ENCODE measurements at regions not wholly inside any gene's neighbourhood (a gene's known extent, or its start where the extent isn't known, plus 50 kb on each side); places are given as distances from the start of the nearest gene placed in this dataset.

DNA sequence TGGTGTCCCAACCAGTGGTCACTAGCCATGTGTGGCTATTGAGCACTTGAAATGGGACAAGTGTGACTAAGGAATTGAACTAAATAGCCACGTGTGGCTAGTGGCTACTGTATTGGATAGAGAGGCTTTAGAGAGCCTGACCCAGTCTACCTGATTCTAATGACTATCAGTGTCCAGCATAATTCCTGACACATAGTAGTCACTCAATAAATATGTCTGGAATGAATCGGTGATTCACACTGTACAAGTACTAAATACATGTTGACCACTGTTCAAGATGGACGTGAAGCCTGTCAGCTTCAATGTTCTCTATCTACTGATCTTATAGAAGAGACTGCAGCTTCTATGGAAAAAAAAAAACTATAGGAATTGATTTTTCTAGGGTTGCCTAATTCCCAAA lies 57.7 kb upstream of the MAST4 start:
- TF ChIP-seq, protein P1, sequence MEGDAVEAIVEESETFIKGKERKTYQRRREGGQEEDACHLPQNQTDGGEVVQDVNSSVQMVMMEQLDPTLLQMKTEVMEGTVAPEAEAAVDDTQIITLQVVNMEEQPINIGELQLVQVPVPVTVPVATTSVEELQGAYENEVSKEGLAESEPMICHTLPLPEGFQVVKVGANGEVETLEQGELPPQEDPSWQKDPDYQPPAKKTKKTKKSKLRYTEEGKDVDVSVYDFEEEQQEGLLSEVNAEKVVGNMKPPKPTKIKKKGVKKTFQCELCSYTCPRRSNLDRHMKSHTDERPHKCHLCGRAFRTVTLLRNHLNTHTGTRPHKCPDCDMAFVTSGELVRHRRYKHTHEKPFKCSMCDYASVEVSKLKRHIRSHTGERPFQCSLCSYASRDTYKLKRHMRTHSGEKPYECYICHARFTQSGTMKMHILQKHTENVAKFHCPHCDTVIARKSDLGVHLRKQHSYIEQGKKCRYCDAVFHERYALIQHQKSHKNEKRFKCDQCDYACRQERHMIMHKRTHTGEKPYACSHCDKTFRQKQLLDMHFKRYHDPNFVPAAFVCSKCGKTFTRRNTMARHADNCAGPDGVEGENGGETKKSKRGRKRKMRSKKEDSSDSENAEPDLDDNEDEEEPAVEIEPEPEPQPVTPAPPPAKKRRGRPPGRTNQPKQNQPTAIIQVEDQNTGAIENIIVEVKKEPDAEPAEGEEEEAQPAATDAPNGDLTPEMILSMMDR (IDR thresholded peaks at IDR 0.05) = no peak
- no peak for TF ChIP-seq POLR2A (IDR thresholded peaks at IDR 0.05)
